NCI-H446 (cell line): ENCODE measurements at regions not wholly inside any gene's neighbourhood (a gene's known extent, or its start where the extent isn't known, plus 50 kb on each side); places are given as distances from the start of the nearest gene placed in this dataset.

Experiments
- DNase-seq, 2 experiments: peaks; one replicate each; lab custom pipeline; 2025; lab: John Stamatoyannopoulos, UW

GRCh38 chr11:30740091-30740490, 153.9 kb upstream of the MPPED2 start:
- no peak for DNase-seq

- DNase-seq = no peak
Measured at GRCh38 chr11:30735946-30736345, 149.8 kb upstream of the MPPED2 start.

DNA sequence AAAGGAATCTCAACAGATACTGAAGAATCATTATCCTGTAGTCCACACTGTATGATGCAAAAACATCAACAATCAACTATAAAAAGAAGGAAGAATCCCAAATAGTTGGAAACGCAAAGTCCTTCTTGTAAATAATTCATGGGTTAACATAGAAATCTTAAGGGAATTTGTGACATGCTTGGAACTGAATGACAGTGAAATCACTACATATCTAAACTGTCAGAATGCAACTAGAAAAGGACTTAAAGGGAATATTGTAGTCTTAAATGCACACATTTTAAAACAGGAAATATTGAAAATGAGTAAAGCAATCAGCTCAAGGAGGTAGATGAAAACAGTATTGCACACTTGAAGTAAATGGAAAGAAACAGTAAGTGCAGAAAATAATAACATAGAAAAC, 147.6 kb upstream of the MPPED2 start:
- no peak for DNase-seq

- DNase-seq = no peak
Measured at GRCh38 chr11:30730011-30730410, 143.9 kb upstream of the MPPED2 start.

DNA sequence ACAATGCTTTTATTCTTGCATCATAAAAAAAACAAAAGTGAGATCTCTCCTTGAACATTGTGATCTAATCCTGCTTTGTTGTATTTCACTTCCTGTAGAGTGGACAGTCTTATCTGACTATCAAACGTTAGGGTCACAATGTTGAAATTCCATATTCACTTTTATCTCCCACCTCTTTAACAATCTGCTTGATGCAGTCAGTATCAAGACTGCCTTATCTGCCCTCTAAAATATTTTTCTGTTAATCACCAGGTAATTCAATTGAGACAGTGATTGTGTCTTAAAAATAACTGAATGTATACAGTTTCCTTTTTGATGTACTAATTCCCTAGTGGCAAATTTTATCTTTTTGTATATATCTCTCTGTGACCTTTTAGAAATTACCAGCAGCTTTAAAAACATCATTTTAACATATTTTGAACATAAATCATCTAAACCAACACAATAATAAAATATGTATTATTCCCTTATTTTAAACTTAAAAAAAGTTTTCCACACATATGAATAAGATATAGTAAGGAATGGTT, 143.1 kb upstream of the MPPED2 start:
- no peak for DNase-seq

DNA sequence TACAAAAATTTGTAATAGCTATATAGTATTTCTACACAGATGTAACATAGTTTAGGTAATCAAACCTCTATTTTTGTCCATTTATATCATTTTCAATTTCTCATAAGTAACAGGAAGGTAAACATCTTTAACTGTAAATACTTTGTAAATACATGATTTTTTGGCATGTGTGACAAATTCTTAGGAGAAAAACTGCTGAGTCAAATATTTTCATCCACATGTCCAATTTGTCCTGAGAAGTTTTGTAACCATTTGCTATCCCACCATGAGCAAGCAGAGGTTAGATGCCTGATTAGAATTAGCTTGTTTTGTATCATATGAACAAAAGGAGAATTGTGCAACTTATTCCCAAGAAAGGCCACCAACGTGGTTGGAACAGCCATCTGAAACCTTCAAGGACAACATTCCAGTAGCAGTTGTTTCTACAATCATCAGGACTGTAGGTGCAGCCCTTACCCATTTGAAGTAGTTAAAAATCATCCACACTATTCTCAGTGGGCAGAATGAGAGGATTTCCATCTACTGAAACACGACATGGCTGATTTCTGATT, 139.6 kb upstream of the MPPED2 start:
- DNase-seq = no peak

DNA sequence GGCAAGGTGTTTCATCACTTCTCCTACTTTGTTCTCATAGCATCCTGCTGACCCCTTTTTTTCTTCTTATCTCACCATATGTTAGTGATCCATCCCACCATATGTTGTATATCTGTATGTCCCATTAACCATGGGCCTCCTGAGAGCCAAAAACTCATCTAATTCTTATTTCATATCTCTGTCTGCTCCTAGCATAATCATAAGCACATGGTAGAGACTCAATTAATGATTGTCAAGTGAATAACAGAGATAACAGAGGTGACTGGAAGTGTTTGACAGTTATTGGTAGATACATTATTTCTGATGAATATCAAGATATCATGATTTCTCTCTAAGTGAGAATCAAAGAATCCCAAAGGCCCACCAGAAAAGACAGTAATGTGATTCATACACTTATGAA, 138.1 kb upstream of the MPPED2 start:
- no peak for DNase-seq

DNA sequence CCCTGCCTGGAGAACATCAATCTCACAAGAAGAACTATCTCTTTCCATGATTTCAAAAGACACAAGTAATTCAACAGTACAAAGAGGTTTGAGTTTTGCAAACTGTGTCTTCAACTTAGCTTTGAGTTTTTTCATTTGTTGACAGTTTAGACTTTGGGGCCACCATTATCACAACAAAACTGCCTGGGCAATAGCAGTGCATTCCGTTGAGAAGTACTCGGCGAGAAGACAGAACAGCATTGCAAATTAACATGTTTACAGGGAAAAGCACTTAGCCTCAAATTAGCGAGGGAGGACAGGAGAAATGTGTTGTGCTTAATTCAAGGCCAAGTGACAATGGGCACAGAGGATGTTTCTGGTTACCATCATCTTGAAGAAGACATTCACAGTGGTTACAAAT, 133.2 kb upstream of the MPPED2 start:
- no peak for DNase-seq

- no peak for DNase-seq
Measured at GRCh38 chr11:30717641-30718040, 131.5 kb upstream of the MPPED2 start.

DNA sequence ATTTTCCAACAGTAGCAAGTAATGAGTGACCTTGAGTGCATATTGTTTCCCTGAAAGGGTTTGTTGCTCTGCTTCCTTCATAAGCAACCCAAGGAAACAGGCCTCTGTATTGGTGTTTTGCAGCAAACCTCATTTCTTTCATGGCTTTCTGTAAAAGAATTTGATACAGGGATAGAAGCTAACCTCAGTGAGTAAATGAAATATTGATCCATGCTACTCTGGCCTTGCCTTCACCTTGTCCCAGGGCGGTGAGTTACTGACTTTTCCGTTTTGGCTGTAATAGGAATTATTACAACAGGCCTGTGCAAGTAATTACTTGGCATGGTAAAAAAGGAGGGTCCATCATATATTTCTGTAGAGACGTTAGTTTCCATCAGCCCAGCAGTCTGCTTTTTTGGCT, 130.9 kb upstream of the MPPED2 start:
- DNase-seq = no peak

- no peak for DNase-seq
Measured at GRCh38 chr11:30712749-30713148, 126.6 kb upstream of the MPPED2 start.

- peak in 1 of 2 experiments; percentile 45 for DNase-seq
Measured at GRCh38 chr11:30710221-30710620, 124.1 kb upstream of the MPPED2 start.

- DNase-seq = no peak
Measured at GRCh38 chr11:30707110-30707509, 121.0 kb upstream of the MPPED2 start.

DNA sequence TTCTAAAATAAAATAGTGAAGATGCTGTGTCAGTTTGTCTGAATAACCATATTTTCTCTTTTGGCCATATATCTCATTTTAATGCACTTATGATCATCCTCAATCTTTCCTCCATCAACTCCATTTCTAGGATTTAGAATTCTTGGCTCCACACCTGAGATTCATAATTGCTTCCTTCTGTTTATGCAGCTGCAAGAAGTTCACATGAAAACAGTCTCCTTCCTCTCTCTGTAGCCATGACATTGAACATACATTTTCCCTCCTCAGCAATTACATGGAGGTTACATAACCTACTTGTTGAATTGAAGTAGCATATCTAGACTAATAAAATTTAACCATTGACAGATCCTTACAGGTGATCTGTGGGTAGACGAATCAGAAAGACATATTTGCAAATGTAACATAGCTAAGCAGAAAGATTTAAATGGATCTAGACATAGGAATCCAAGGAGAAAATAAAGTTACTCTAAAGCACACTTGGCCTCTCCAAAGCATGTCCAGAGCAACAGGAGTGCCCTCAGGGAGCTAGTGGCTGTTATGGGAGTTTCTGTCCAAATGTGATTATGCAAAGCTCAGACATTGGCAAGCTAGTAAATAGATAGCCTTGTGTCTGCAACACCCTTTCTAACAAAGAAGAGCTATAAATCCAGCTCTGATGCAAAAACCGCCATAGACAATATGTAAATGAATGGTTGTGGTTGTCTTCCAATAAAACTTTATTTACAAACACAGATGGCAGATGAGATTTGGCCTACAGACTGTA, 119.9 kb upstream of the MPPED2 start:
- no peak for DNase-seq

- DNase-seq = no peak
Measured at GRCh38 chr11:30698425-30698824, 112.3 kb upstream of the MPPED2 start.

- no peak for DNase-seq
Measured at GRCh38 chr11:30697032-30697431, 110.9 kb upstream of the MPPED2 start.

DNA sequence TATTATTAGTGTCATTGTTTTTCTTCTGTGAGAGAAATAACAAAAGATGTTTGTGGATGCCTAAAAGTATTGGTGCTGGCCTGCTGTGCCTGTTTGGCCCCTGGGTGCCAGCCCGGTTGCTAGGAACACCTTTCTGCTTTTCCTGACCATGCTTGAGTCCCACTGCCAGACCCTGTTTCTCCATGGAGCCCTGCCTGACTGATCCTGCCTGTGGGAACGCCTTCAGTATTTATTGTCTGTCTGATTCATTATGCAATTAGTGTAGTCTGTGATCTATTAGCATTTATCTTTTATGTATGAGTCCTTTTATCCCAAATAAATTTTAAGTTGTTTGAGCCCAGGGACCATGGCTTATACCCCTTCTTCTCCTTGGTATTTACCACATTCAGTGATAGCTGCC, 98.6 kb upstream of the MPPED2 start:
- no peak for DNase-seq

DNA sequence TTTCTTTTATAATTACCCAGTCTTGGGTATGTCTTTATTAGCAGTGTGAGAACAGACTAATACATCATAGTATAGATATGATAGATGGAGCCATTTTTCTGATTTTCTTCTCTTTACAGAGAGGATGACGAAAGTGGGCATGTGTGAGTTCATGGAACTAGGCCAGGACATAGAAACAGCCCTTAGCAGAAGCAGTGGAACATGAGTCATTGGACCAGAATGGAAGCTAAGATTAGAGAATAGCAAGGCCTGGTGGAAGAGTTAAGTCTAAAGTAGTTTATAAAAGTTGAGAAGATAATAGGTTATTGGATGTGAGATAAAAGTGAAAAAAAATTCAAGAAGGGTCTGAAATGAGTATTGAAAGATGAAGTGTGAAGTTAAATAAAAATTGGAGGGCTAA, 97.0 kb upstream of the MPPED2 start:
- DNase-seq = no peak

DNA sequence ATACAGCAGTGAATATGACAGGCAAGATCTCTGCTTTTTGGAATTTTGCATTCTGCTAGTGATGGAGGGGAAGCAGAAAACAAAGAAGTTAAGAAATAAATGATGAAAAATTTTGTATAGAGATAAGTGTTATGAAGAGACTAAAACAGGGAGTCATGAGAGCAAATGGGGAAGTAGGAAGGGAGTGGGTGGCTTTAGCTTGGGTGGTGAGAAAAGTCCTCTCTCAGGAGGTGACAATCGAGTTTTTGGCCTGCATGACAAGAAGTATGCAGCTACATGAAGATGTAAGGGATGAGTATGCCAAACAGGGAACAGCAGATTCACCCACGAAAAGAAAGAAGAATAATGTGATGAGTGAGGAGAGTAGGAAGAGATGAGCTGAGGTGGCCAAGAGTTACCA, 80.7 kb upstream of the MPPED2 start:
- DNase-seq = no peak

DNA sequence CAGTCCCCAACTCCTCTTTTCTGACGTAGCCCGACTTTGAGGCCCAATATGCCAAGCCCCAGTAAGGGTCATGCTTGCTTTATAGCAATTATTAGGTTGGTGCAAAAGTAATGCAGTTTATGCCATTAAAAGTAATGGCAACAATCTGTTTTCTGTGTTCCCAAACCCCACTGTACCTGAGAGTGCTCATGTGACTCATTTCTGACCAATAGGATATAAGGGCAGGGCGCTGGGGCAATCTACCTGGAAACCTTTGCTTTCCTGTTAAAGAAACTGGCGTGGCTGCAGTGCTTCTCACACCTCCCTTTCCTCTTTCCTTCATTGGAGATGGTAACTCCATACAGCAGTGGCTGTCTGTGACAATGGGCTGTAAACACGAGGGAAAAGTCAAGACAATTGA, 78.9 kb upstream of the MPPED2 start:
- DNase-seq = no peak

GRCh38 chr11:30653606-30654005, 67.5 kb upstream of the MPPED2 start:
- DNase-seq = no peak

DNA sequence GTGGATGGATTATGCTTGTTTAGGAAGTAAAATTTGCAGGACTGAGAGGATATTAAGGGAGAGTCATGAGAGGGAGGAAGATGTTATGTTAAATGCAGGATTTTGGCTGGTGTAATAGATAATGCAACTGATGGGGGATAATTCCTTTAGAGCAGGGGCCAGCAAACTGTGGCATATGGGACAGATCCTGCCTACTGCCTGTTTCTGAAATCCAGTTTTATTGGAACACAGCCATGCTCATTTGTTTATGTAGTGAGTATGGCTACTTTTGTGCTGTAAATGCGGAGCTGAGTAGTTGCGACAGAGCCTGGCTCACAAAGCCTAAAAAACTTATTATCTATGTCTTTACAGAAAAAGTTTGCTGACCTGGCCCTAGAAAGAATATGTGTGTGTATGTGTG, 66.6 kb upstream of the MPPED2 start:
- no peak for DNase-seq

- no peak for DNase-seq
Measured at GRCh38 chr11:30650266-30650665, 64.1 kb upstream of the MPPED2 start.
